ENCODE measurements at regions not wholly inside any gene's neighbourhood (a gene's known extent, or its start where the extent isn't known, plus 50 kb on each side); places are given as distances from the start of the nearest gene placed in this dataset.

DNA sequence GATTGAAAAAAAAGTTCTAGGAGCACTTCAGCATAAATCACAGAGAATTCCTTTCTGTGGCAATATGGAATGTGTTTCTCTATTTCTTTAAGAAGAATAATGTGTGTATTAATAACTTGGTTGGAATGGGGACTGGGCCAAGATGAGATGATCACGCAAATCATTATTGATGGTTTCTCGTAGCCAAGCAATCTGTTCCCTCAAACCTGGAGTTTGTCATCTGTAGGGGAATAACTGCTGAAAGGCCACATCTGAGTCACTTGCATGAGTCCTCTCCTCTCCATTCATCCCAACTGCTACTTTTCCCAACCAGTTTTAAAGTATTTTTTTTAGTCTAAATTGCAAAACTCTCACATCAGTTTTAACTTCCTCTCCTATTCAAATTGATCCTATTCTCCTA lies 480.4 kb downstream of the PLPP3 start:
- no TSS peak for BruUV-seq (replicated peaks)
- TF ChIP-seq, protein P1, sequence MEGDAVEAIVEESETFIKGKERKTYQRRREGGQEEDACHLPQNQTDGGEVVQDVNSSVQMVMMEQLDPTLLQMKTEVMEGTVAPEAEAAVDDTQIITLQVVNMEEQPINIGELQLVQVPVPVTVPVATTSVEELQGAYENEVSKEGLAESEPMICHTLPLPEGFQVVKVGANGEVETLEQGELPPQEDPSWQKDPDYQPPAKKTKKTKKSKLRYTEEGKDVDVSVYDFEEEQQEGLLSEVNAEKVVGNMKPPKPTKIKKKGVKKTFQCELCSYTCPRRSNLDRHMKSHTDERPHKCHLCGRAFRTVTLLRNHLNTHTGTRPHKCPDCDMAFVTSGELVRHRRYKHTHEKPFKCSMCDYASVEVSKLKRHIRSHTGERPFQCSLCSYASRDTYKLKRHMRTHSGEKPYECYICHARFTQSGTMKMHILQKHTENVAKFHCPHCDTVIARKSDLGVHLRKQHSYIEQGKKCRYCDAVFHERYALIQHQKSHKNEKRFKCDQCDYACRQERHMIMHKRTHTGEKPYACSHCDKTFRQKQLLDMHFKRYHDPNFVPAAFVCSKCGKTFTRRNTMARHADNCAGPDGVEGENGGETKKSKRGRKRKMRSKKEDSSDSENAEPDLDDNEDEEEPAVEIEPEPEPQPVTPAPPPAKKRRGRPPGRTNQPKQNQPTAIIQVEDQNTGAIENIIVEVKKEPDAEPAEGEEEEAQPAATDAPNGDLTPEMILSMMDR (conservative IDR thresholded peaks at IDR 0.05) = no peak
- no peak for TF ChIP-seq EZH2 (IDR thresholded peaks at IDR 0.05; ENCODE audit: low read depth)
- H3K4me1 ChIP-seq (replicated peaks; ENCODE audit: insufficient read depth) = no peaks in the 10 kb centered on the region
- H3K9me3 ChIP-seq (ENCODE audit: insufficient read depth, low read depth) = peaks cover 1% of the 10 kb centered on the region; the same call in 1 of the 2 replicates
- no peak overlapping the region for H3K4me2 ChIP-seq
- H3K27me3 ChIP-seq (ENCODE audit: insufficient read depth, low read depth) = no peaks in the 10 kb centered on the region
- no peaks in the 10 kb centered on the region for H3K9me2 ChIP-seq (ENCODE audit: insufficient read depth)
- ChIA-PET CTCF (no interaction called here), POLR2A (ENCODE audit: unreplicated experiment) (no interaction called here)
- H3K27ac ChIP-seq = no peak overlapping the region
- H3K79me2 ChIP-seq (ENCODE audit: low read depth) = no peaks in the 10 kb centered on the region
- no peaks in the 10 kb centered on the region for H4K20me1 ChIP-seq (ENCODE audit: insufficient read depth)
- H3K36me3 ChIP-seq (ENCODE audit: low read depth) = no peaks in the 10 kb centered on the region
- no peak for DNase-seq
- intact Hi-C loops (cut with micrococcal nuclease; ENCODE audit: unreplicated experiment) = no loop called here
- no peaks in the 10 kb centered on the region for H3F3A ChIP-seq (ENCODE audit: insufficient read depth, low read depth)
- H2AFZ ChIP-seq = no peak overlapping the region
- no peak overlapping the region for H3K4me3 ChIP-seq

DNA sequence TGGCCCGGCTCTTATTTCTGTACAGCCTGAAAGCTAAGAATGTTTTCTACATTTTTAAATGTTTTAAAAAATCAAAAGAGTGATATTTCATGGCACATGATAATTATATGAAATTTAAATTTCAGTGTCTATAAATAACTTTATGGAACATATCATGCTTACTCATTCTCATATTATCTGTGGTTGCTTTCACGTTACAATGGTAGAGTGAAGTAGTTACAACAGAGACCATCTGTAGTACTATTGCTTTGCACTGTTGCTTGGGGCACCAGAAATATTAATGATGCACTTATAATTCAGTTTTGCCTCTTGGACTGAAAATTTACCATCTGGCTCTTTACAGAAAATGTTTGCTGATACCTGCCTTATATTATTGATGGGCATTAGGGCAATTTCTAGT lies 481.6 kb downstream of the PLPP3 start:
- no TSS peak for BruUV-seq (replicated peaks)

GRCh38 chr1:56095696-56096665 lies 483.4 kb downstream of the PLPP3 start:
- no peak for DNase-seq
- no peaks in the 10 kb centered on the region for H4K20me1 ChIP-seq (ENCODE audit: insufficient read depth)
- H3K27me3 ChIP-seq (ENCODE audit: insufficient read depth, low read depth) = no peaks in the 10 kb centered on the region
- no peaks in the 10 kb centered on the region for H3K36me3 ChIP-seq (ENCODE audit: low read depth)
- no peaks in the 10 kb centered on the region for H3F3A ChIP-seq (ENCODE audit: insufficient read depth, low read depth)
- H3K4me1 ChIP-seq (replicated peaks; ENCODE audit: insufficient read depth) = no peaks in the 10 kb centered on the region
- ChIA-PET CTCF (no interaction called here), POLR2A (ENCODE audit: unreplicated experiment) (no interaction called here)
- H3K9me3 ChIP-seq (ENCODE audit: insufficient read depth, low read depth) = no peaks in the 10 kb centered on the region
- no peak overlapping the region for H3K4me2 ChIP-seq
- intact Hi-C loops (cut with micrococcal nuclease; ENCODE audit: unreplicated experiment) = no loop called here
- TF ChIP-seq, protein P1 (conservative IDR thresholded peaks at IDR 0.05) = no peak
- TF ChIP-seq EZH2 (IDR thresholded peaks at IDR 0.05; ENCODE audit: low read depth) = no peak
- no peak overlapping the region for H3K4me3 ChIP-seq
- no peaks in the 10 kb centered on the region for H3K9me2 ChIP-seq (ENCODE audit: insufficient read depth)
- BruUV-seq (replicated peaks) = no TSS peak
- H3K27ac ChIP-seq = no peak overlapping the region
- H2AFZ ChIP-seq = no peak overlapping the region
- H3K79me2 ChIP-seq (ENCODE audit: low read depth) = no peaks in the 10 kb centered on the region

More for the DNA sequence above, 481.6 kb downstream of the PLPP3 start:
- DNase-seq = no peak
- Histone ChIP-seq H3K4me3 (no peak overlapping the region), H3K9me3 (ENCODE audit: insufficient read depth, low read depth) (no peaks in the 10 kb centered on the region), H3K79me2 (ENCODE audit: low read depth) (no peaks in the 10 kb centered on the region), H3K27me3 (ENCODE audit: insufficient read depth, low read depth) (no peaks in the 10 kb centered on the region), H3K4me2 (no peak overlapping the region), H3F3A (ENCODE audit: insufficient read depth, low read depth) (no peaks in the 10 kb centered on the region), H3K36me3 (ENCODE audit: low read depth) (no peaks in the 10 kb centered on the region), H3K4me1 (replicated peaks; ENCODE audit: insufficient read depth) (no peaks in the 10 kb centered on the region), H2AFZ (no peak overlapping the region), H4K20me1 (ENCODE audit: insufficient read depth) (no peaks in the 10 kb centered on the region), H3K9me2 (ENCODE audit: insufficient read depth) (no peaks in the 10 kb centered on the region), H3K27ac (no peak overlapping the region)
- POLR2A ChIA-PET (ENCODE audit: unreplicated experiment) = no interaction called here
- intact Hi-C loops (cut with micrococcal nuclease; ENCODE audit: unreplicated experiment) = no loop called here
- no peak for TF ChIP-seq EZH2 (IDR thresholded peaks at IDR 0.05; ENCODE audit: low read depth)
- CTCF ChIA-PET = no interaction called here
